GM23338 (cell line): ENCODE measurements at regions not wholly inside any gene's neighbourhood (a gene's known extent, or its start where the extent isn't known, plus 50 kb on each side); places are given as distances from the start of the nearest gene placed in this dataset.

Source experiments
- ATAC-seq: fragments of 200-7000 bp; cut with Tn5 transposase; 3 replicates; pipeline ENCODE4 v1.9.1; 2020
- DNase-seq: peaks from one replicate; pipeline ENCODE4 v3.0.0-alpha.2; 2015; ENCODE audit warnings: low spot score
- H2AFZ ChIP-seq: fragments of 200-600 bp; sonication (generic); 2 replicates; pipeline ENCODE4 v1.8.0; 2016; ENCODE audit warnings: antibody characterized with exemption, mild to moderate bottlenecking, moderate library complexity
- H3F3A ChIP-seq: fragments of 200-600 bp; sonication (generic); replicated peaks from 2 replicates; pipeline ENCODE4 v1.8.0; 2017; ENCODE audit warnings: antibody characterized with exemption, mixed run types, low read depth
- H3K27ac ChIP-seq: fragments of 200-600 bp; sonication (generic); 2 replicates; pipeline ENCODE4 v1.6.1; 2016; ENCODE audit warnings: low read depth
- H3K27me3 ChIP-seq: fragments of 200-600 bp; sonication (generic); 2 replicates; pipeline ENCODE4 v1.8.0; 2016; ENCODE audit warnings: mild to moderate bottlenecking, mixed run types, moderate library complexity; ENCODE audit not compliant: insufficient read depth
- H3K36me3 ChIP-seq: fragments of 200-600 bp; sonication (generic); 2 replicates; pipeline ENCODE4 v1.8.0; 2016; ENCODE audit warnings: mild to moderate bottlenecking; ENCODE audit not compliant: insufficient read depth
- H3K4me1 ChIP-seq: fragments of 200-600 bp; sonication (generic); 2 replicates; pipeline ENCODE4 v1.8.0; 2016; ENCODE audit warnings: mild to moderate bottlenecking, moderate library complexity; ENCODE audit not compliant: insufficient read depth
- H3K4me2 ChIP-seq: fragments of 200-600 bp; sonication (generic); 2 replicates; pipeline ENCODE4 v1.7.1; 2017; ENCODE audit warnings: mixed run types
- H3K4me3 ChIP-seq: fragments of 200-600 bp; sonication (generic); 2 replicates; pipeline ENCODE4 v1.6.1; 2016; ENCODE audit warnings: mixed run types
- H3K79me2 ChIP-seq: fragments of 200-600 bp; sonication (generic); replicated peaks from 2 replicates; pipeline ENCODE4 v1.8.0; 2017; ENCODE audit warnings: mild to moderate bottlenecking; ENCODE audit not compliant: insufficient read depth
- H3K9me2 ChIP-seq: fragments of 200-600 bp; sonication (generic); 2 replicates; pipeline ENCODE4 v1.8.0; 2017; ENCODE audit not compliant: insufficient read depth
- H4K20me1 ChIP-seq: fragments of 200-600 bp; sonication (generic); replicated peaks from 2 replicates; pipeline ENCODE4 v1.8.0; 2017; ENCODE audit warnings: mild to moderate bottlenecking; ENCODE audit not compliant: insufficient read depth
- H3K27ac Mint-ChIP-seq: 2 replicates; pipeline ENCODE4 v1.8.0; 2020; ENCODE audit warnings: inconsistent platforms, mild to moderate bottlenecking, moderate library complexity, mixed read lengths
- H3K27me3 Mint-ChIP-seq: 3 replicates; pipeline ENCODE4 v1.8.0; 2022; ENCODE audit warnings: low read depth, mild to moderate bottlenecking, moderate library complexity, mixed read lengths, inconsistent platforms; ENCODE audit not compliant: insufficient read depth, poor library complexity
- H3K36me3 Mint-ChIP-seq: 3 replicates; pipeline ENCODE4 v1.8.0; 2021; ENCODE audit warnings: low read depth, mild to moderate bottlenecking, inconsistent platforms, moderate library complexity, mixed read lengths
- H3K4me1 Mint-ChIP-seq: 3 replicates; pipeline ENCODE4 v1.8.0; 2020; ENCODE audit warnings: mild to moderate bottlenecking, inconsistent platforms, mixed read lengths
- H3K4me3 Mint-ChIP-seq: 3 replicates; pipeline ENCODE4 v1.8.0; 2021; ENCODE audit warnings: moderate library complexity, mild to moderate bottlenecking, inconsistent platforms, mixed read lengths
- H3K9me3 Mint-ChIP-seq: 3 replicates; pipeline ENCODE4 v1.8.0; 2020; ENCODE audit warnings: moderate library complexity, mild to moderate bottlenecking, inconsistent platforms, mixed read lengths
- CREB1 ChIP-seq: fragments of 250-450 bp; sonication (Bioruptor Pico); IDR thresholded peaks from 2 replicates; pipeline ENCODE4 v1.5.0; 2020; ENCODE audit warnings: low read depth, mild to moderate bottlenecking, moderate library complexity
- EZH2 ChIP-seq: fragments of 200-600 bp; sonication (generic); IDR thresholded peaks from one replicate; pipeline ENCODE4 v1.8.0; 2017; ENCODE audit warnings: antibody characterized with exemption, mild to moderate bottlenecking, low read depth; ENCODE audit not compliant: unreplicated experiment
- EZH2phosphoT487 ChIP-seq: fragments of 200-600 bp; sonication (generic); IDR thresholded peaks from one replicate; pipeline ENCODE4 v1.8.1; 2018; ENCODE audit warnings: antibody characterized with exemption; ENCODE audit not compliant: unreplicated experiment
- JUNB ChIP-seq: IDR thresholded peaks from one replicate; pipeline ENCODE4 v1.6.1; 2016; ENCODE audit warnings: antibody characterized with exemption; ENCODE audit not compliant: unreplicated experiment
- NANOG ChIP-seq: IDR thresholded peaks from 2 replicates; pipeline ENCODE4 v1.6.1; 2016; ENCODE audit warnings: antibody characterized with exemption, borderline replicate concordance
- POLR2AphosphoS5 ChIP-seq: IDR thresholded peaks from 2 replicates; pipeline ENCODE4 v1.6.1; 2016; ENCODE audit warnings: antibody characterized with exemption, low read depth
- STAT1 ChIP-seq: IDR thresholded peaks from one replicate; pipeline ENCODE4 v1.6.1; 2016; ENCODE audit warnings: antibody characterized with exemption; ENCODE audit not compliant: unreplicated experiment
- ZNF114 ChIP-seq: fragments of 250-450 bp; sonication (Bioruptor Pico); IDR thresholded peaks from 2 replicates; pipeline ENCODE4 v1.5.0; 2020; ENCODE audit warnings: mild to moderate bottlenecking, moderate library complexity
- ZNF331 ChIP-seq: fragments of 250-450 bp; sonication (Bioruptor Pico); IDR thresholded peaks from 2 replicates; pipeline ENCODE4 v1.5.0; 2020; ENCODE audit warnings: low read depth, mild to moderate bottlenecking, moderate library complexity
- TF ChIP-seq, protein P1 (sequence below): IDR thresholded peaks from 2 replicates; pipeline ENCODE4 v1.6.1; 2016; ENCODE audit warnings: antibody characterized with exemption
- TF ChIP-seq, protein P2 (sequence below), 2 experiments: fragments of 200-600 bp in 1 of 2; sonication (generic) in 1 of 2; conservative IDR thresholded peaks; 2 replicates each; pipeline versions ENCODE4 v1.5.1 to v1.6.1; 2016 to 2017; ENCODE audit warnings: antibody characterized with exemption in 2 of 2, low read depth in 2 of 2, mild to moderate bottlenecking in 2 of 2, moderate library complexity in 1 of 2
- TF ChIP-seq, protein P3 (sequence below): fragments of 250-450 bp; sonication (Bioruptor Pico); IDR thresholded peaks from 2 replicates; pipeline ENCODE4 v1.5.0; 2020; ENCODE audit warnings: mild to moderate bottlenecking, moderate library complexity
- TF ChIP-seq, protein P4 (sequence below): IDR thresholded peaks from one replicate; pipeline ENCODE4 v1.6.1; 2018; ENCODE audit warnings: antibody characterized with exemption; ENCODE audit not compliant: unreplicated experiment

DNA sequence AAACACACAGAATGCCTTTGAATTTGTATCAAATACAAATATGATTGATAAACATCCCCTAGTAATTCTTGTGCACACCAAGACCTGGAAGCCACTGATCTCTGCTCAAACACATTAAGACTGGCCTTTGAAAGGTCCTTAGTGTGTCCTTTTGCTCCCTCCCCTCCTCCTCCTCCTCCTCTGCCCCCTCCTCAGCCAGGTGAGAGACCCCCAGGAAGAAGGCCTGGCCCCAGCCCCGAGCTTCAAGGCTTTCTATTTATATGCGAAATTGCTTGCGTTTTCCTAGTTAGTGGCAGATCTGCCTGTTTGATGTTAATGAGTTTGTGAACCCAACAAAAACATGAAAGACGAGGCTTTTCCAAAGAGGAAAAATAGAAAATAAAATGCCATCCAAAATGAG, 63.6 kb upstream of the TCF7L2 start:
- H3F3A ChIP-seq, result no peaks in the 10 kb centered on the region
- Mint-ChIP-seq H3K4me1 (peaks cover 33% of the 10 kb centered on the region), H3K9me3 (peaks cover 6% of the 10 kb centered on the region; the same call in 1 of the 3 replicates), H3K36me3 (no peaks in the 10 kb centered on the region), H3K27me3 (peaks cover 8% of the 10 kb centered on the region), H3K27ac (no peak overlapping the region), H3K4me3 (peak overlapping the region; percentile 49)
- peaks cover 14% of the 10 kb centered on the region for H3K9me2 ChIP-seq
- peak overlapping the region; percentile 33; the same call in 1 of the 2 replicates for H3K4me3 ChIP-seq
- peaks cover 10% of the 10 kb centered on the region for H3K27me3 ChIP-seq
- H3K4me1 ChIP-seq, result peaks cover 28% of the 10 kb centered on the region
- H2AFZ ChIP-seq, result no peak overlapping the region
- DNase-seq (peak; percentile 39), ATAC-seq (peak; percentile 70)
- no peak overlapping the region for H3K27ac ChIP-seq
- no peaks in the 10 kb centered on the region for H3K79me2 ChIP-seq
- no peaks in the 10 kb centered on the region for H4K20me1 ChIP-seq
- peak overlapping the region; percentile 66 for H3K4me2 ChIP-seq
- H3K36me3 ChIP-seq, result no peaks in the 10 kb centered on the region
- TF ChIP-seq, protein P1, sequence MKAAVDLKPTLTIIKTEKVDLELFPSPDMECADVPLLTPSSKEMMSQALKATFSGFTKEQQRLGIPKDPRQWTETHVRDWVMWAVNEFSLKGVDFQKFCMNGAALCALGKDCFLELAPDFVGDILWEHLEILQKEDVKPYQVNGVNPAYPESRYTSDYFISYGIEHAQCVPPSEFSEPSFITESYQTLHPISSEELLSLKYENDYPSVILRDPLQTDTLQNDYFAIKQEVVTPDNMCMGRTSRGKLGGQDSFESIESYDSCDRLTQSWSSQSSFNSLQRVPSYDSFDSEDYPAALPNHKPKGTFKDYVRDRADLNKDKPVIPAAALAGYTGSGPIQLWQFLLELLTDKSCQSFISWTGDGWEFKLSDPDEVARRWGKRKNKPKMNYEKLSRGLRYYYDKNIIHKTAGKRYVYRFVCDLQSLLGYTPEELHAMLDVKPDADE, result no peak
- TF ChIP-seq POLR2AphosphoS5 (no peak), JUNB (no peak), CREB1 (CRISPR knock-in tag) (no peak), ZNF331 (CRISPR knock-in tag) (no peak), NANOG (no peak), STAT1 (no peak), ZNF114 (CRISPR knock-in tag) (no peak), EZH2phosphoT487 (no peak), EZH2 (no peak)
- TF ChIP-seq, protein P2, sequence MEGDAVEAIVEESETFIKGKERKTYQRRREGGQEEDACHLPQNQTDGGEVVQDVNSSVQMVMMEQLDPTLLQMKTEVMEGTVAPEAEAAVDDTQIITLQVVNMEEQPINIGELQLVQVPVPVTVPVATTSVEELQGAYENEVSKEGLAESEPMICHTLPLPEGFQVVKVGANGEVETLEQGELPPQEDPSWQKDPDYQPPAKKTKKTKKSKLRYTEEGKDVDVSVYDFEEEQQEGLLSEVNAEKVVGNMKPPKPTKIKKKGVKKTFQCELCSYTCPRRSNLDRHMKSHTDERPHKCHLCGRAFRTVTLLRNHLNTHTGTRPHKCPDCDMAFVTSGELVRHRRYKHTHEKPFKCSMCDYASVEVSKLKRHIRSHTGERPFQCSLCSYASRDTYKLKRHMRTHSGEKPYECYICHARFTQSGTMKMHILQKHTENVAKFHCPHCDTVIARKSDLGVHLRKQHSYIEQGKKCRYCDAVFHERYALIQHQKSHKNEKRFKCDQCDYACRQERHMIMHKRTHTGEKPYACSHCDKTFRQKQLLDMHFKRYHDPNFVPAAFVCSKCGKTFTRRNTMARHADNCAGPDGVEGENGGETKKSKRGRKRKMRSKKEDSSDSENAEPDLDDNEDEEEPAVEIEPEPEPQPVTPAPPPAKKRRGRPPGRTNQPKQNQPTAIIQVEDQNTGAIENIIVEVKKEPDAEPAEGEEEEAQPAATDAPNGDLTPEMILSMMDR (conservative IDR thresholded peaks at IDR 0.05; ENCODE audit: low read depth in 2 of 2), result no peak
- TF ChIP-seq, protein P3, sequence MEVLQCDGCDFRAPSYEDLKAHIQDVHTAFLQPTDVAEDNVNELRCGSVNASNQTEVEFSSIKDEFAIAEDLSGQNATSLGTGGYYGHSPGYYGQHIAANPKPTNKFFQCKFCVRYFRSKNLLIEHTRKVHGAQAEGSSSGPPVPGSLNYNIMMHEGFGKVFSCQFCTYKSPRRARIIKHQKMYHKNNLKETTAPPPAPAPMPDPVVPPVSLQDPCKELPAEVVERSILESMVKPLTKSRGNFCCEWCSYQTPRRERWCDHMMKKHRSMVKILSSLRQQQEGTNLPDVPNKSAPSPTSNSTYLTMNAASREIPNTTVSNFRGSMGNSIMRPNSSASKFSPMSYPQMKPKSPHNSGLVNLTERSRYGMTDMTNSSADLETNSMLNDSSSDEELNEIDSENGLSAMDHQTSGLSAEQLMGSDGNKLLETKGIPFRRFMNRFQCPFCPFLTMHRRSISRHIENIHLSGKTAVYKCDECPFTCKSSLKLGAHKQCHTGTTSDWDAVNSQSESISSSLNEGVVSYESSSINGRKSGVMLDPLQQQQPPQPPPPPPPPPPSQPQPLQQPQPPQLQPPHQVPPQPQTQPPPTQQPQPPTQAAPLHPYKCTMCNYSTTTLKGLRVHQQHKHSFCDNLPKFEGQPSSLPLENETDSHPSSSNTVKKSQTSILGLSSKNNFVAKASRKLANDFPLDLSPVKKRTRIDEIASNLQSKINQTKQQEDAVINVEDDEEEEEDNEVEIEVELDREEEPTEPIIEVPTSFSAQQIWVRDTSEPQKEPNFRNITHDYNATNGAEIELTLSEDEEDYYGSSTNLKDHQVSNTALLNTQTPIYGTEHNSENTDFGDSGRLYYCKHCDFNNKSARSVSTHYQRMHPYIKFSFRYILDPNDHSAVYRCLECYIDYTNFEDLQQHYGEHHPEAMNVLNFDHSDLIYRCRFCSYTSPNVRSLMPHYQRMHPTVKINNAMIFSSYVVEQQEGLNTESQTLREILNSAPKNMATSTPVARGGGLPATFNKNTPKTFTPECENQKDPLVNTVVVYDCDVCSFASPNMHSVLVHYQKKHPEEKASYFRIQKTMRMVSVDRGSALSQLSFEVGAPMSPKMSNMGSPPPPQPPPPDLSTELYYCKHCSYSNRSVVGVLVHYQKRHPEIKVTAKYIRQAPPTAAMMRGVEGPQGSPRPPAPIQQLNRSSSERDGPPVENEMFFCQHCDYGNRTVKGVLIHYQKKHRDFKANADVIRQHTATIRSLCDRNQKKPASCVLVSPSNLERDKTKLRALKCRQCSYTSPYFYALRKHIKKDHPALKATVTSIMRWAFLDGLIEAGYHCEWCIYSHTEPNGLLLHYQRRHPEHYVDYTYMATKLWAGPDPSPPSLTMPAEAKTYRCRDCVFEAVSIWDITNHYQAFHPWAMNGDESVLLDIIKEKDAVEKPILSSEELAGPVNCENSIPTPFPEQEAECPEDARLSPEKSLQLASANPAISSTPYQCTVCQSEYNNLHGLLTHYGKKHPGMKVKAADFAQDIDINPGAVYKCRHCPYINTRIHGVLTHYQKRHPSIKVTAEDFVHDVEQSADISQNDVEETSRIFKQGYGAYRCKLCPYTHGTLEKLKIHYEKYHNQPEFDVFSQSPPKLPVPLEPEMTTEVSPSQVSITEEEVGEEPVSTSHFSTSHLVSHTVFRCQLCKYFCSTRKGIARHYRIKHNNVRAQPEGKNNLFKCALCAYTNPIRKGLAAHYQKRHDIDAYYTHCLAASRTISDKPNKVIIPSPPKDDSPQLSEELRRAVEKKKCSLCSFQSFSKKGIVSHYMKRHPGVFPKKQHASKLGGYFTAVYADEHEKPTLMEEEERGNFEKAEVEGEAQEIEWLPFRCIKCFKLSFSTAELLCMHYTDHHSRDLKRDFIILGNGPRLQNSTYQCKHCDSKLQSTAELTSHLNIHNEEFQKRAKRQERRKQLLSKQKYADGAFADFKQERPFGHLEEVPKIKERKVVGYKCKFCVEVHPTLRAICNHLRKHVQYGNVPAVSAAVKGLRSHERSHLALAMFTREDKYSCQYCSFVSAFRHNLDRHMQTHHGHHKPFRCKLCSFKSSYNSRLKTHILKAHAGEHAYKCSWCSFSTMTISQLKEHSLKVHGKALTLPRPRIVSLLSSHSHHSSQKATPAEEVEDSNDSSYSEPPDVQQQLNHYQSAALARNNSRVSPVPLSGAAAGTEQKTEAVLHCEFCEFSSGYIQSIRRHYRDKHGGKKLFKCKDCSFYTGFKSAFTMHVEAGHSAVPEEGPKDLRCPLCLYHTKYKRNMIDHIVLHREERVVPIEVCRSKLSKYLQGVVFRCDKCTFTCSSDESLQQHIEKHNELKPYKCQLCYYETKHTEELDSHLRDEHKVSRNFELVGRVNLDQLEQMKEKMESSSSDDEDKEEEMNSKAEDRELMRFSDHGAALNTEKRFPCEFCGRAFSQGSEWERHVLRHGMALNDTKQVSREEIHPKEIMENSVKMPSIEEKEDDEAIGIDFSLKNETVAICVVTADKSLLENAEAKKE, result no peak
- TF ChIP-seq, protein P4, sequence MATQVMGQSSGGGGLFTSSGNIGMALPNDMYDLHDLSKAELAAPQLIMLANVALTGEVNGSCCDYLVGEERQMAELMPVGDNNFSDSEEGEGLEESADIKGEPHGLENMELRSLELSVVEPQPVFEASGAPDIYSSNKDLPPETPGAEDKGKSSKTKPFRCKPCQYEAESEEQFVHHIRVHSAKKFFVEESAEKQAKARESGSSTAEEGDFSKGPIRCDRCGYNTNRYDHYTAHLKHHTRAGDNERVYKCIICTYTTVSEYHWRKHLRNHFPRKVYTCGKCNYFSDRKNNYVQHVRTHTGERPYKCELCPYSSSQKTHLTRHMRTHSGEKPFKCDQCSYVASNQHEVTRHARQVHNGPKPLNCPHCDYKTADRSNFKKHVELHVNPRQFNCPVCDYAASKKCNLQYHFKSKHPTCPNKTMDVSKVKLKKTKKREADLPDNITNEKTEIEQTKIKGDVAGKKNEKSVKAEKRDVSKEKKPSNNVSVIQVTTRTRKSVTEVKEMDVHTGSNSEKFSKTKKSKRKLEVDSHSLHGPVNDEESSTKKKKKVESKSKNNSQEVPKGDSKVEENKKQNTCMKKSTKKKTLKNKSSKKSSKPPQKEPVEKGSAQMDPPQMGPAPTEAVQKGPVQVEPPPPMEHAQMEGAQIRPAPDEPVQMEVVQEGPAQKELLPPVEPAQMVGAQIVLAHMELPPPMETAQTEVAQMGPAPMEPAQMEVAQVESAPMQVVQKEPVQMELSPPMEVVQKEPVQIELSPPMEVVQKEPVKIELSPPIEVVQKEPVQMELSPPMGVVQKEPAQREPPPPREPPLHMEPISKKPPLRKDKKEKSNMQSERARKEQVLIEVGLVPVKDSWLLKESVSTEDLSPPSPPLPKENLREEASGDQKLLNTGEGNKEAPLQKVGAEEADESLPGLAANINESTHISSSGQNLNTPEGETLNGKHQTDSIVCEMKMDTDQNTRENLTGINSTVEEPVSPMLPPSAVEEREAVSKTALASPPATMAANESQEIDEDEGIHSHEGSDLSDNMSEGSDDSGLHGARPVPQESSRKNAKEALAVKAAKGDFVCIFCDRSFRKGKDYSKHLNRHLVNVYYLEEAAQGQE, result no peak
